ENCODE measurements at regions not wholly inside any gene's neighbourhood (a gene's known extent, or its start where the extent isn't known, plus 50 kb on each side); places are given as distances from the start of the nearest gene placed in this dataset.

GRCh38 chr9:97747201-97747965 lies 50.2 kb upstream of the XPA start:
- TF ChIP-seq EZH2phosphoT487 (conservative IDR thresholded peaks at IDR 0.05; ENCODE audit: low read length) (no peak), CTCF (IDR thresholded peaks at IDR 0.05; ENCODE audit: insufficient read depth, low read length, poor library complexity, severe bottlenecking) (no peak)
- Histone ChIP-seq H3F3A (ENCODE audit: insufficient read depth) (no peaks in the 10 kb centered on the region), H3K9ac (ENCODE audit: low read length) (no peak overlapping the region), H3K79me2 (ENCODE audit: insufficient read depth, low read length) (no peaks in the 10 kb centered on the region), H3K9me3 (ENCODE audit: insufficient read depth, low read length) (no peaks in the 10 kb centered on the region), H3K27ac (ENCODE audit: low read depth, low read length) (no peak overlapping the region), H3K4me3 (ENCODE audit: insufficient read depth, low read length, poor library complexity, severe bottlenecking) (no peak overlapping the region), H3K36me3 (ENCODE audit: low read length) (no peaks in the 10 kb centered on the region), H2AFZ (ENCODE audit: low read depth, low read length, severe bottlenecking) (no peak overlapping the region), H3K9me2 (replicated peaks; ENCODE audit: insufficient read depth, low read length) (no peaks in the 10 kb centered on the region), H4K20me1 (ENCODE audit: low read depth, low read length) (no peaks in the 10 kb centered on the region), H3K27me3 (ENCODE audit: low read length) (no peaks in the 10 kb centered on the region), H3K4me2 (ENCODE audit: low read depth, low read length, poor library complexity, severe bottlenecking) (no peak overlapping the region)

- H3K27me3 ChIP-seq (ENCODE audit: low read length), result no peaks in the 10 kb centered on the region
- no peak overlapping the region for H2AFZ ChIP-seq (ENCODE audit: low read depth, low read length, severe bottlenecking)
- H3K79me2 ChIP-seq (ENCODE audit: insufficient read depth, low read length), result no peaks in the 10 kb centered on the region
- H4K20me1 ChIP-seq (ENCODE audit: low read depth, low read length), result no peaks in the 10 kb centered on the region
- no peak overlapping the region for H3K4me3 ChIP-seq (ENCODE audit: insufficient read depth, low read length, poor library complexity, severe bottlenecking)
- no peaks in the 10 kb centered on the region for H3K9me3 ChIP-seq (ENCODE audit: insufficient read depth, low read length)
- no peaks in the 10 kb centered on the region for H3K36me3 ChIP-seq (ENCODE audit: low read length)
- H3K9me2 ChIP-seq (replicated peaks; ENCODE audit: insufficient read depth, low read length), result no peaks in the 10 kb centered on the region
- TF ChIP-seq CTCF (IDR thresholded peaks at IDR 0.05; ENCODE audit: insufficient read depth, low read length, poor library complexity, severe bottlenecking) (no peak), EZH2phosphoT487 (conservative IDR thresholded peaks at IDR 0.05; ENCODE audit: low read length) (no peak)
- no peaks in the 10 kb centered on the region for H3F3A ChIP-seq (ENCODE audit: insufficient read depth)
- no peak overlapping the region for H3K27ac ChIP-seq (ENCODE audit: low read depth, low read length)
- no peak overlapping the region for H3K9ac ChIP-seq (ENCODE audit: low read length)
- no peak overlapping the region for H3K4me2 ChIP-seq (ENCODE audit: low read depth, low read length, poor library complexity, severe bottlenecking)
Observed at GRCh38 chr9:97748525-97748924, 51.4 kb upstream of the XPA start.

- H3K9ac ChIP-seq (ENCODE audit: low read length), result no peak overlapping the region
- H3K9me2 ChIP-seq (replicated peaks; ENCODE audit: insufficient read depth, low read length), result no peaks in the 10 kb centered on the region
- no peaks in the 10 kb centered on the region for H3F3A ChIP-seq (ENCODE audit: insufficient read depth)
- no peaks in the 10 kb centered on the region for H3K36me3 ChIP-seq (ENCODE audit: low read length)
- no peaks in the 10 kb centered on the region for H3K79me2 ChIP-seq (ENCODE audit: insufficient read depth, low read length)
- no peaks in the 10 kb centered on the region for H3K27me3 ChIP-seq (ENCODE audit: low read length)
- TF ChIP-seq EZH2phosphoT487 (conservative IDR thresholded peaks at IDR 0.05; ENCODE audit: low read length), result no peak
- no peak for TF ChIP-seq CTCF (IDR thresholded peaks at IDR 0.05; ENCODE audit: insufficient read depth, low read length, poor library complexity, severe bottlenecking)
- H3K4me3 ChIP-seq (ENCODE audit: insufficient read depth, low read length, poor library complexity, severe bottlenecking), result no peak overlapping the region
- no peak overlapping the region for H3K4me2 ChIP-seq (ENCODE audit: low read depth, low read length, poor library complexity, severe bottlenecking)
- no peak overlapping the region for H3K27ac ChIP-seq (ENCODE audit: low read depth, low read length)
- H3K9me3 ChIP-seq (ENCODE audit: insufficient read depth, low read length), result no peaks in the 10 kb centered on the region
- H2AFZ ChIP-seq (ENCODE audit: low read depth, low read length, severe bottlenecking), result no peak overlapping the region
- H4K20me1 ChIP-seq (ENCODE audit: low read depth, low read length), result no peaks in the 10 kb centered on the region
Observed at GRCh38 chr9:97749928-97750327, 52.8 kb upstream of the XPA start.
